C1 segment of cervical spinal cord (tissue), 14 donors: ENCODE measurements at regions not wholly inside any gene's neighbourhood (a gene's known extent, or its start where the extent isn't known, plus 50 kb on each side); places are given as distances from the start of the nearest gene placed in this dataset.

Experiments used
- DNase-seq, 14 donors: peaks; one replicate each; lab custom pipeline; 2025; lab: John Stamatoyannopoulos, UW

GRCh38 chr1:30334767-30335166 lies 388.6 kb downstream of the MATN1 start:
- no peak for DNase-seq

GRCh38 chr1:30332116-30333094 lies 391.0 kb downstream of the MATN1 start:
- no peak for DNase-seq

- DNase-seq = no peak
Measured at GRCh38 chr1:30331415-30332065, 391.8 kb downstream of the MATN1 start.

- DNase-seq = no peak
Measured at GRCh38 chr1:30330644-30331043, 392.7 kb downstream of the MATN1 start.

- DNase-seq = no peak
Measured at GRCh38 chr1:30329802-30330557, 393.4 kb downstream of the MATN1 start.

- DNase-seq = no peak
Measured at GRCh38 chr1:30329263-30329753, 394.1 kb downstream of the MATN1 start.

- no peak for DNase-seq
Measured at GRCh38 chr1:30328401-30329262, 394.8 kb downstream of the MATN1 start.

GRCh38 chr1:30328100-30328370 lies 395.4 kb downstream of the MATN1 start:
- no peak for DNase-seq

GRCh38 chr1:30327370-30328099 lies 395.9 kb downstream of the MATN1 start:
- DNase-seq = no peak

GRCh38 chr1:30325999-30326398 lies 397.4 kb downstream of the MATN1 start:
- no peak for DNase-seq

GRCh38 chr1:30325085-30325935 lies 398.1 kb downstream of the MATN1 start:
- no peak for DNase-seq

- no peak for DNase-seq
Measured at GRCh38 chr1:30324251-30325084, 398.9 kb downstream of the MATN1 start.

GRCh38 chr1:30323841-30324240 lies 399.5 kb downstream of the MATN1 start:
- no peak for DNase-seq

GRCh38 chr1:30323352-30323751 lies 400.0 kb downstream of the MATN1 start:
- no peak for DNase-seq

- DNase-seq = no peak
Measured at GRCh38 chr1:30322859-30323257, 400.5 kb downstream of the MATN1 start.

- no peak for DNase-seq
Measured at GRCh38 chr1:30321996-30322858, 401.2 kb downstream of the MATN1 start.

GRCh38 chr1:30321246-30321910 lies 402.0 kb downstream of the MATN1 start:
- DNase-seq = no peak
